Natural killer cell treated with Interleukin-12 subunit alpha and Interleukin-12 subunit beta and Interleukin-15 and Interleukin-18, amount 100 ng/mL, for 72 hours (primary cell): ENCODE measurements at regions not wholly inside any gene's neighbourhood (a gene's known extent, or its start where the extent isn't known, plus 50 kb on each side); places are given as distances from the start of the nearest gene placed in this dataset.

Experiments used
- ATAC-seq, 2 donors: fragments of 150-1000 bp; cut with Tn5 transposase in 1 of 2; sonication (Bioruptor Pico), chemical (Tn5 transposase) in 1 of 2; 2 replicates each; pipeline ENCODE4 v1.10.0; 2021
- DNase-seq: peaks from one replicate; pipeline ENCODE4 v3.0.0; 2022; ENCODE audit warnings: low spot score
- H3K27ac Mint-ChIP-seq, 2 donors: 1 replicate in 1 of 2; 2 replicates in 1 of 2; pipeline ENCODE4 v1.8.0; 2022; ENCODE audit warnings: mixed read lengths in 2 of 2, mild to moderate bottlenecking in 1 of 2, moderate library complexity in 1 of 2
- H3K27me3 Mint-ChIP-seq, 2 donors: 1 replicate in 1 of 2; 2 replicates in 1 of 2; pipeline ENCODE4 v1.8.0; 2022; ENCODE audit warnings: mixed read lengths in 2 of 2
- H3K36me3 Mint-ChIP-seq: one replicate; pipeline ENCODE4 v1.8.0; 2022; ENCODE audit warnings: mixed read lengths
- H3K4me1 Mint-ChIP-seq, 2 donors: 1 replicate in 1 of 2; 2 replicates in 1 of 2; pipeline ENCODE4 v1.8.0; 2022; ENCODE audit warnings: low read depth in 2 of 2, mixed read lengths in 2 of 2, mild to moderate bottlenecking in 1 of 2
- H3K4me3 Mint-ChIP-seq: one replicate; pipeline ENCODE4 v1.8.0; 2022; ENCODE audit warnings: mixed read lengths
- H3K9me3 Mint-ChIP-seq: 2 replicates; pipeline ENCODE4 v1.8.0; 2022; ENCODE audit warnings: mixed read lengths

DNA sequence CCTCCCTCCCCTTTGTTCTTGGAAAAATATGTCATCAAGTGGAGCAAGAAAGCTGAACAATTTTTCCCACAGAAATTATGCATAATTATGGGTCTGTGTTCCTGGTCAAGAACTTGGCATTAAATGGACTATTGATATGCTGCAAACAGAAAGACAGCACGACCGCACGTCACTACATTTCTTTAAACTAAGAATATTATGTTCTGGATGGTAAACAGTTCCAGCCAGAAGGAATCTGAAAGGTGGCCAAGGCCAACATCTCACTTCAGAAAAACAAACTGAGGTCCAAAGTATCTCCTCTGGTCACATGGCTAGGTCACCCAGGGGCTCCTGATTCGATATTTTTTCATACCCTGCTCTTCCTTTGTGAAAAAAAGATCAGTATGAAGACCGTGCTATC lies 173.3 kb upstream of the GAS1 start:
- ATAC-seq: no peak
- Mint-ChIP-seq H3K4me1 (peaks cover 6 to 8% of the 10 kb centered on the region in 2 donors), H3K4me3 (no peak overlapping the region), H3K27me3 (peaks cover 13 to 22% of the 10 kb centered on the region in 2 donors), H3K27ac (no peak overlapping the region), H3K9me3 (no peaks in the 10 kb centered on the region), H3K36me3 (no peaks in the 10 kb centered on the region)
- no peak for DNase-seq

DNA sequence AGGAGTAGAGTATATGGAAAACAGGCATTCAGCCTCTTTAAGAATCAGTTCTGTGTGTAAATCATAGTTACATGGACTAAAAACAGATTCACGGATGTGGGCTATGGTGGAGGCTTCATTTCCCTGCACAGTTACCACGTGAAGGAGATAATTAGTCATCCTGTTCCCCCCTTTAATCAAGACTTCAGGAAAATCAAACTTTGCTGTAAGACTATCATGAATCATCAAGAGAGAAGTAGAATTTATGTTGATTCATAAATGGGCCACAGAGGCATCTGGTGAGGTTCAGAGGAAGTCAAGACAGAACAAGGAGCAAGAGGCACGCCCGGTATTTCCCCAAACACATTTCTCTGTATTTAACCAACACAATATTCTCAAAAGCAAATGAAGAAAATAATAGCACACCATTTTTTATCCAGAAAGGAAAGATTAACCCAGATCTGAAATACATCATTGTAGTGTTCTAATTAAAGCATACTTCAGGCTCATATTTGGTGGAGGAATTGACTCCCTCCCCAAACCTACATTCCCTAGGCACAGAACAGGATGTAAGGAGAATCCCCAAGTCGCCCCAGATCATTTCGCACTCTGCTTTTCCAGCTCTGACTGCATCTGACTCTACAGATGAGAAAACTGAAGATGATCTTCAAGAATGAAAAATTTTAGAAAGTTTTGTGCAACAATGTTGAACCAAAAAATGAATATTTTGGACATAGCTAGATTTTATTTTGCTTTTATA lies 175.8 kb upstream of the GAS1 start:
- H3K27me3 Mint-ChIP-seq: peaks cover 25 to 39% of the 10 kb centered on the region in 2 donors
- DNase-seq (no peak), ATAC-seq (peak in 1 of 2 donors; percentile 72)
- peak overlapping the region; percentile 54 for H3K4me3 Mint-ChIP-seq
- peaks cover 6 to 8% of the 10 kb centered on the region in 2 donors for H3K4me1 Mint-ChIP-seq
- H3K27ac Mint-ChIP-seq: no peak overlapping the region
- no peaks in the 10 kb centered on the region for H3K9me3 Mint-ChIP-seq
- no peaks in the 10 kb centered on the region for H3K36me3 Mint-ChIP-seq

DNA sequence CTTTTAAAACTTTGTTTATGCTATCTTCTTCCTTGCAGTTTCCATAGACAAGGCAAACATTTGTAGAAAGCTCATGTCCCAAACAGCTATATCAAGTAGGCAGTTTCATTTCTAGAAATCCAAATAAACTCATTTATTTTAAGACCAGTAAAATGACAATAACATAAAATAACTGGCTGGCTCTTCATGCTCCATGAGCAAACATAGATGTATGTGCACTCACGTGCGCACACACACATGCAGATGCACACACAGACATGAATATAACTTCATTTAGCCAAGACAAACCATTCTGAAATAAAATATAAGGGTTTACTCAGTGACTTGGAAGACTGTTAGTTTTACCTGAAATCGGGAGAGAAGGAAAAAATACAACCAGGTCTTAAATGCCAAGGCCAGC lies 176.5 kb upstream of the GAS1 start:
- ATAC-seq (no peak), DNase-seq (no peak)
- Mint-ChIP-seq H3K36me3 (no peaks in the 10 kb centered on the region), H3K27ac (no peak overlapping the region), H3K4me3 (no peak overlapping the region), H3K4me1 (peaks cover 6 to 8% of the 10 kb centered on the region in 2 donors), H3K27me3 (peaks cover 28 to 43% of the 10 kb centered on the region in 2 donors), H3K9me3 (no peaks in the 10 kb centered on the region)

GRCh38 chr9:87125819-87126218 lies 178.5 kb upstream of the GAS1 start:
- H3K9me3 Mint-ChIP-seq: no peaks in the 10 kb centered on the region
- H3K4me1 Mint-ChIP-seq: peaks cover 6 to 8% of the 10 kb centered on the region in 2 donors
- ATAC-seq (no peak), DNase-seq (no peak)
- H3K27ac Mint-ChIP-seq: no peak overlapping the region
- no peaks in the 10 kb centered on the region for H3K36me3 Mint-ChIP-seq
- no peak overlapping the region for H3K4me3 Mint-ChIP-seq
- H3K27me3 Mint-ChIP-seq: peaks cover 27 to 55% of the 10 kb centered on the region in 2 donors

DNA sequence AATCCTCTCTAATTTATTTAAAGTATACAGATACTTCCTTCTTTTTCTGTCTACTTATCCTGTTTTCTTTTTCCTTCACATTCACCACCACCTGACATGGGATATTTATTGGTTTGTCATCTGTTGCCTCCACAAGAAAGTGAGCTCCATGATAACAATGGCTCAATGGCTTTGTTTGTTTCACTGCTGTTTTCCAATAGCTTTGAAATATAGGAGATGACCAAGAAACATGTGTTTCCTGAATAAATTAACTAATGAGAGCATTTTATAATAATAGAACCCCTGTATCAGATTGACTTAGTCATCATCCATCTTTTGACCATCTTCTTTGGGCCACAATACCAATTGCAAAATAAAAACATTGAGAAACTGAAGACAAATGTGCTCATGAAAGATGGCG lies 180.2 kb upstream of the GAS1 start:
- no peak for DNase-seq
- H3K9me3 Mint-ChIP-seq: no peaks in the 10 kb centered on the region
- H3K4me3 Mint-ChIP-seq: no peak overlapping the region
- peaks cover 6 to 8% of the 10 kb centered on the region in 2 donors for H3K4me1 Mint-ChIP-seq
- H3K36me3 Mint-ChIP-seq: peaks cover 6% of the 10 kb centered on the region
- H3K27me3 Mint-ChIP-seq: peaks cover 27 to 64% of the 10 kb centered on the region in 2 donors
- no peak overlapping the region for H3K27ac Mint-ChIP-seq
- ATAC-seq: no peak

DNA sequence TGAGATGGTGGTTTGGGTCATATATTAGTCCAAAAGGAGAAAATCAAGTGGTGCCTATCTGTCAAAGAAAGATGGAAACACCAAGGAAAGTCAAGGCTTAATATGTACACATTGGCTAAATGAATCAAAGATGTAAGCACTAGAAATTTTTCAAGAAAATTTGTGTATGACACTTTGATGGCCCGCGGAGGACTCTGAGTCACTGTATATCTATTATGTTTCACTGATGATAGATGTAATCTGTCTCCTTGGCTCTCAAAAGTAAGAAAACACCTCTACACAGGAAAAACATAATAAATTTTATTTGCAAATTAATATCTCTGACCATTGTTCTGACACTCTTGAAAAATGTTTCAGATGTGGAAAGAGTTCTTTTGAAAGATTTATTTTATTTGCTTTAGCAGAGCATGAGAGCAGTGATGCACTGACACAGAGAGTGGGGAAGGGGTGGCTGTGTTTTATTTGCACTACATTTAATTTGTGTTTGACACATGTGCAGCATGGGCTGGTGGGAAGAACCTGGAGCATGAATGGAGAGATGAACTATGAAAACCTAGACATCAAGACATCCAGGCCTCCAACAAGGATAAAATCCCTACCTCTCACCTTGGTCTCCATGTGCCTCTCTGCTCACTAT lies 180.8 kb upstream of the GAS1 start:
- H3K4me3 Mint-ChIP-seq: no peak overlapping the region
- peaks cover 26 to 66% of the 10 kb centered on the region in 2 donors for H3K27me3 Mint-ChIP-seq
- no peak overlapping the region for H3K27ac Mint-ChIP-seq
- H3K4me1 Mint-ChIP-seq: peaks cover 2% of the 10 kb centered on the region in 2 donors
- DNase-seq (no peak), ATAC-seq (no peak)
- peaks cover 6% of the 10 kb centered on the region for H3K36me3 Mint-ChIP-seq
- no peaks in the 10 kb centered on the region for H3K9me3 Mint-ChIP-seq

DNA sequence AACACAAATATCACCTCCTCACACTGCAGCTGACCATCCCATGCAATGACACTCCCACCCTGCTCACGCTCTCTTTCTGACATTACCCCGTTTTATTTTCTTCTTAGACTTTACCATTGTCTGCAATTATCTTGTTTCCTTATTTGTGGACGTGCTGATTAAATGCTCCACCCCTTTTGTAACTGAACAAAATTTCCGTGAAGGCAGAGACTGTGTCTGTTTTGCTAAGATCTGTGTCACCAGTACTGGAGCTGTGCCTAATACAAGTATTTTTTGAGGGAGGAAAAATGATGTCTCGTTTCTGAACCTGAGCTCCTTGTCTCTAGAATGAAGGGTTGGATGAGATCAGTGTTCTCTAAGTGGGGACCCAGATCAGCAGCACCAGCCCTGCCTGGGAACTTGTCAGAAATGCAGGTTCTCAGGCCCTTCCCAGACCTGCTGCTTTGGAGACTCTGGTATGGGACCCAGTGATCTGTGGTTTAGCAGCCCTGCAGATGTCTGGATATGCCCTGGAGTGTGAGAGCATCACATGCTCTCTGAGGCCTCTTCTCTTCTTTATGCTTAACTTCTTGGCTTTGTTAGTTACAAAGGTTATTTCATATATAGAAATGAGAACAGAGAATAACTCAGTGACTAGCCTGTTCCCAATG lies 181.7 kb upstream of the GAS1 start:
- no peak for DNase-seq
- Mint-ChIP-seq H3K27me3 (peaks cover 26 to 67% of the 10 kb centered on the region in 2 donors), H3K9me3 (no peaks in the 10 kb centered on the region)

DNA sequence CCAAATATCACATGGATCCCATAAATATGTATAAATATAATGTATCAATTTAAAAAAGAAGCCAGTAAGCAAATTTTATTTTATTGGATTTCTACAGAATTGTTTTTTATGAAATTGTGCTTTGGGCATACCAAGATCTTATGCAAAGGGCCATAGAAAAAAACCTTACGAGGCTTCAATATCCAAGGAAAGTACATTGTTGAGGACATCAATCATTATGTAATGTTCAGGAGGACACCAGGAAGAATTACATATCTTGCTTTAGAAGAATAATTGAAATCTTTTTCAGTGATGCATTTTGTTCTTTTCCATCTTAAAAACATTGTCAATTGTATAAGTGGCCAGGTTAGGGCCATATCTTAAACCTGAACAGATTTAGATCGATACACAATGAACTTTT lies 187.8 kb upstream of the GAS1 start:
- DNase-seq (no peak), ATAC-seq (no peak)
- Mint-ChIP-seq H3K36me3 (peaks cover 6% of the 10 kb centered on the region), H3K4me3 (no peak overlapping the region), H3K4me1 (no peaks in the 10 kb centered on the region), H3K27me3 (peaks cover 11 to 54% of the 10 kb centered on the region in 2 donors), H3K27ac (no peak overlapping the region), H3K9me3 (no peaks in the 10 kb centered on the region)

More for the DNA sequence above, 181.7 kb upstream of the GAS1 start:
- Mint-ChIP-seq H3K36me3 (peaks cover 6% of the 10 kb centered on the region), H3K27ac (no peak overlapping the region), H3K4me1 (no peaks in the 10 kb centered on the region), H3K4me3 (no peak overlapping the region)
- ATAC-seq: no peak

DNA sequence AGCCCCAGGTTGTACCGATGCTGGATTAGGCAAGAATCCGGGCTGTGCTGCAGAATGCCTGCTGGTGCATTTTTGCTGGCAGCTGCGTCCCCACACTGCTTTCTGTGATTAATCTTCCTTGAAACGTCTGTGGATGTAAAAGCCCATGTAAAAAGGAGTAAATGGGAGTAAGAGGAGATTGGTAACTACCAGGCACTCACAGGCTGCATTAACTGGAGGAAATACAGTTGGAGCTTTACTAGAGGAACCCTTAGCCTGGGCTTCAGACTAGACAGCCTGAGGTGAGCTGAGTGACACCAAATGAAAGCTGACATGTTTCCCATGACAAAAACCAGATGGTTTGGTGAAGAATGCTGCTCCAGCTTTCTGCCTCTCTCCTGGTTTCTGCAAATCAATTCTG lies 190.4 kb upstream of the GAS1 start:
- DNase-seq: no peak

DNA sequence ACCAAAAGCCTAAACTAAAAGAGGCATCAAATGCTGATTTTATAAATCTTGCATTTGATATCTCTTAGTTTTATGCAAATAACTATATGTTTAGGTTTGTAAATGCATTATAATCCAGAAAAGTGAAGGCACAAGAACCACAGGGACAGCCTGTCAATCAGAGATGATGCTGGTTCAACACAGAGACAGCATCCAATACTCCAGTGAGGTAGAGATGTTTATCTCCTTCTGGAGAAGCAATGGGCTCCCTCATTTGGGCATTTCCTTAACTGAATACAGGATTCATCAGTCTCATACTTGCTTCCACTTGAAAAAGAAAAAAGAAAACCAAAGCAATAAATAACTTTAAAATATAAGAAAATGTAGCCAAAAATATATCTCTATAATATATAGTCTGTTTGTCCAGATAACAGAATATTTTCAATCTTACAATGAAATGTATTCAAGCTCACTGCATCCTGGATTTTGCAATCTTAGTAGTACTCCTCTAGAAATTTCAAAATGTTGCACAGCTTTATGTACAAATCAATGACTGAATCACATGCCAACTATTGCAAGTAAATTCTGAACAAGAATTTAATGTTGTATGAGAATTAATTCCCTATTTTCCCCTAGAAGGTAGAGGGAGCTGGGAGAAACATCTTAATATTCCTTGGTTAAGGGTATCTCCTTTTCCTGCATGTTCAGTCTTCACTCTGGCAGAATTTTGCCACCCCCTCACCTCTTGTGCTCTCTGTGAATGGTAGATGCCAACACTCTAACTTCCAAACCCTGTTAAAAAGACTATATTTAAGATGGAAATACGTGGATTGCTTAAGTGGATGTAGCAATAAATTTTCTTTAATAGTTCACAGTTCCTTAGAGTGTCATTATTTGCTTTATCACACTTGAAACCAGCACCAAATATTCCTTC lies 191.1 kb upstream of the GAS1 start:
- DNase-seq: no peak
- Mint-ChIP-seq H3K9me3 (no peaks in the 10 kb centered on the region), H3K36me3 (no peaks in the 10 kb centered on the region), H3K4me3 (no peak overlapping the region), H3K27ac (no peak overlapping the region), H3K27me3 (peaks cover 15 to 42% of the 10 kb centered on the region in 2 donors), H3K4me1 (no peaks in the 10 kb centered on the region)
- ATAC-seq: no peak

More for the DNA sequence above, 190.4 kb upstream of the GAS1 start:
- Mint-ChIP-seq H3K9me3 (no peaks in the 10 kb centered on the region), H3K4me3 (no peak overlapping the region), H3K27ac (no peak overlapping the region), H3K36me3 (no peaks in the 10 kb centered on the region), H3K4me1 (no peaks in the 10 kb centered on the region), H3K27me3 (peaks cover 15 to 49% of the 10 kb centered on the region in 2 donors)
- no peak for ATAC-seq

DNA sequence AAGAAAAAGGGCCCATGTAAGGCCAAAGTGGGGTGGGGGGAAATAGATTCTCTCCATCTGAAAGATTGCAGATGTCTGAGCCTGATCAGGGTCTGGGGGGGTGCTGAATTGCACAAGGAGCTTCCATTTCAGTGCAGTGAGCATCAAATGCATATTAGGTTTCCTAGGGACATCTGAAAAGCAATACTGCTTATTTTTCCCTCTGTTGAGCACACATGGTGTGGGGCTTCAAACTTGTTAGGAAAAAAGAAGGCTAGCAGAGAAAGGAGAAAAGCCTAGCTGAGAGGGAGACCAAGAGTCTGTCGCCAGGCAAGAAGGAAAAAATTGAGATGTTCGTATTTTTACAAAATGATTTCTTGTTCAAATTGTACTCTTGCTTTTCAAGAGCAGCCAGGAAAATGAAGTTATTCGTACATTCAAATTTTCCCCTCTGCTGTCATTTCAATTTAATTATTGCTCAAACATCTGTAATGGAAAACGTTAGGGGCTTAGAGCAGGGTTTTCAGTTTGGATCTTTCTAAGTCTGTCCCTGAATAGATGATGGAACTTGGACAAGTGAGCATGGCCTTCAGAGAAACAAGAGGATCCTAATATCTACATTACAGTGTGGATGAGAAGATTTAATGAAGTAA lies 191.9 kb upstream of the GAS1 start:
- Mint-ChIP-seq H3K36me3 (no peaks in the 10 kb centered on the region), H3K4me3 (no peak overlapping the region), H3K27me3 (peaks cover 13 to 42% of the 10 kb centered on the region in 2 donors), H3K4me1 (no peaks in the 10 kb centered on the region), H3K9me3 (no peaks in the 10 kb centered on the region), H3K27ac (no peak overlapping the region)
- DNase-seq (no peak), ATAC-seq (no peak)

GRCh38 chr9:87140142-87140541 lies 192.8 kb upstream of the GAS1 start:
- Mint-ChIP-seq H3K27ac (no peak overlapping the region), H3K4me1 (no peaks in the 10 kb centered on the region), H3K27me3 (peaks cover 17 to 51% of the 10 kb centered on the region in 2 donors), H3K4me3 (no peak overlapping the region), H3K9me3 (no peaks in the 10 kb centered on the region), H3K36me3 (no peaks in the 10 kb centered on the region)
- DNase-seq (no peak), ATAC-seq (no peak)

DNA sequence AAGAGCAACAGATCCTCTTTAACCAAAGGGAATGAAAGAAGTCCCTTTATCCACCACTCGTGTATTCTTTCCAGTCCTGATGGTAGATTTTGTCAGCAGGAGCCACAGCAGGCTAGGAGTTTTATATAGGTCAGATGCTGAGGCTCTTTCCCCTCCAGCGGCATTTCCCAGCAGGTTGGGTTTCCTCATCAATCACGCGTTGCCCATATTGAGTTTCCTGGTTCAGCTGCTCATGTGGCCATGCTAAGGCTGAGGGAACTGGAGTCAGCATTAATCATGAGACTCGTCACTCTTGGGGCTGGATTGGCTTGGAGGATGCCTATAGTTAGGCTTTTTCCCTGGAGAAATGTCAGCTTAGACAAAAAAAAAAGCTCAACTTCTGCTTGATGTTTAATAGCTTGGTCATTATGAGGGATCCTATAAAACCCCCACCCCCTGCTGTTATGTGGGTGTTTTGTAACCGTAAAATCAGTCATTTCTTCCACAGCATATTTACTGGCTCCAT lies 193.4 kb upstream of the GAS1 start:
- DNase-seq (no peak), ATAC-seq (no peak)
- H3K4me3 Mint-ChIP-seq: no peak overlapping the region
- H3K36me3 Mint-ChIP-seq: no peaks in the 10 kb centered on the region
- H3K4me1 Mint-ChIP-seq: no peaks in the 10 kb centered on the region
- H3K27ac Mint-ChIP-seq: no peak overlapping the region
- no peaks in the 10 kb centered on the region for H3K9me3 Mint-ChIP-seq
- H3K27me3 Mint-ChIP-seq: peaks cover 22 to 52% of the 10 kb centered on the region in 2 donors
